ENCODE measurements at regions not wholly inside any gene's neighbourhood (a gene's known extent, or its start where the extent isn't known, plus 50 kb on each side); places are given as distances from the start of the nearest gene placed in this dataset.

GRCh38 chr17:12580640-12581039, 85.0 kb upstream of the MYOCD start:
- peak; percentile 86 for DNase-seq (ENCODE audit: low spot score)

GRCh38 chr17:12584727-12585126, 81.0 kb upstream of the MYOCD start:
- DNase-seq (ENCODE audit: low spot score), result no peak

- DNase-seq (ENCODE audit: low spot score), result no peak
Measured at GRCh38 chr17:12588531-12588930, 77.2 kb upstream of the MYOCD start.

GRCh38 chr17:12590417-12590816, 75.3 kb upstream of the MYOCD start:
- no peak for DNase-seq (ENCODE audit: low spot score)

- DNase-seq (ENCODE audit: low spot score), result no peak
Measured at GRCh38 chr17:12591021-12591735, 74.5 kb upstream of the MYOCD start.

- DNase-seq (ENCODE audit: low spot score), result no peak
Measured at GRCh38 chr17:12592941-12593340, 72.7 kb upstream of the MYOCD start.

- DNase-seq (ENCODE audit: low spot score), result no peak
Measured at GRCh38 chr17:12596961-12597360, 68.7 kb upstream of the MYOCD start.

GRCh38 chr17:12597895-12598294, 67.8 kb upstream of the MYOCD start:
- no peak for DNase-seq (ENCODE audit: low spot score)

- peak; percentile 12 for DNase-seq (ENCODE audit: low spot score)
Measured at GRCh38 chr17:12599186-12599920, 66.3 kb upstream of the MYOCD start.

GRCh38 chr17:12600349-12600748, 65.3 kb upstream of the MYOCD start:
- DNase-seq (ENCODE audit: low spot score), result no peak

- peak; percentile 12 for DNase-seq (ENCODE audit: low spot score)
Measured at GRCh38 chr17:12603566-12603965, 62.1 kb upstream of the MYOCD start.

- no peak for DNase-seq (ENCODE audit: low spot score)
Measured at GRCh38 chr17:12605222-12605621, 60.5 kb upstream of the MYOCD start.

- peak; percentile 59 for DNase-seq (ENCODE audit: low spot score)
Measured at GRCh38 chr17:12613566-12613965, 52.1 kb upstream of the MYOCD start.
